GM21367 (cell line): ENCODE measurements at regions not wholly inside any gene's neighbourhood (a gene's known extent, or its start where the extent isn't known, plus 50 kb on each side); places are given as distances from the start of the nearest gene placed in this dataset.

ENCODE experiments used
- ATAC-seq: cut with Tn5 transposase; IDR thresholded peaks from one replicate; pipeline ENCODE4 v1.9.1; 2021; ENCODE audit not compliant: unreplicated experiment

GRCh38 chr10:29021591-29021990, 267.3 kb upstream of the LYZL1 start:
- no peak for ATAC-seq

DNA sequence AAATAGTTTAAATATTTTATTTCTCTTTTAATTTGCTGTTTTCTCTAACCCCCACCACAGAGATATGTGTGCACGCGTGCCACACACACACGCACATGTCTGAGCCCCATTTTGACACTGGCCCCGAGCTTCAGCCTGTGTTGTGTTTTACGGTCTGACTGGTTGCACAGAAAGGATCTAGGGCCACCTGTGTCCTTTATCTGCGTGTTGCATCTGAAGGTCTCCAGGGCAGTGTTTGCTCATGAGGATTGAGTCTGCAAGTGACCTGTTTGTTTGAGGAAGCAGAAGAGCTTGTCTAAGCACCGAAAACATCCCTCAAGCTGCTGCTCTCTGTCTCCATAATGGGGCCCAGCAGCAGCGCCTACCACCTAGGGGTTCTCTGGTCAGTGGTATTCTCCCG, 266.4 kb upstream of the LYZL1 start:
- ATAC-seq: no peak

- ATAC-seq: no peak
Measured at GRCh38 chr10:29023678-29024077, 265.2 kb upstream of the LYZL1 start.

- no peak for ATAC-seq
Measured at GRCh38 chr10:29026065-29026797, 262.6 kb upstream of the LYZL1 start.

GRCh38 chr10:29026802-29027580, 261.9 kb upstream of the LYZL1 start:
- no peak for ATAC-seq

GRCh38 chr10:29028486-29028885, 260.4 kb upstream of the LYZL1 start:
- ATAC-seq: no peak

GRCh38 chr10:29030900-29031299, 258.0 kb upstream of the LYZL1 start:
- no peak for ATAC-seq

DNA sequence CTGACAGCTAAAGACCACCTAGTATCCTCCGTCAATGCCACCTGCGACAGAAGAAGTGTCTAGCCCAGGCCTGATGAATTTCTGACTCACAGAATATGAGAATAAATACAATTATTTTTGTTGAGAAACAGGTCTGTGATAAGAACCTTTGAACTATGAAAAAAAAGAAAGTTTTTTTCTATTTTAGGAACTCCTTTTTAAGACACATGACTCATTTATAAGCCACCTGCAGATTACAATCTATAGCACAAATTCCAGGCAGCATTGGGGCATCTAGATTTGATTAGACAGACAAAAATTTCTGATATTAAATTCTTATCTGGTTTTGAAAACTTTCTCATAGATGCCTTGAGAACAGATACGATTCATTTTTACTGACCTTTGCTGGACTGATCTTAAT, 256.7 kb upstream of the LYZL1 start:
- ATAC-seq: no peak

DNA sequence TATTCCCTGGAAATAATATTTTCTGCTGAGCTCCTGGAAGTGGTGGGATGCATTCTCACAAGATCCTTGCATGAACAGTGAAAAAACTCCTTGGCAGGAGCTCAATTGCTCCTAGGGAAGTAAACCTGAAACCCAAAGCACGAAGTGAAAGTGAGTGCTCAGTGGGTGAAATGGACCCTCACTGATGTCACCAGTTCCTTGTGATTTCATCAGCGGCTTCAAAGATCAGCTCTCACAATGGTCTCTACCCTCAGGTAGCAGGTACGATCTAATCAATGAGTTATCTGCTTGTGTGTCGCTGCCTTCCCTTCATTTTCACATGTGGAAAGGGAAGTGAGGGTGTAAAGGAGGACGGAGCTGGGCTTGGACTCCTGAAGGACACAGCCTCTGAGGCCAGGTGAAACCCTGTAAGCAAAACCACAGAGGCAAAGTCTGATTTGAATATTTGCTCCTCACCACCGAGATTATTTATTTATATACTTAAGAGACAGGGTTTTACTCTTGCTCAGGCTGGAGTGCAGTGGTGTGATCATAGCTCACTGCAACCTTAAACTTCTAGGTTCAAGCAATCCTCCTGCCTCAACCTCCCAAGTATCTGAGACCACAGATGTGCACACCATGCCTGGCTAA, 255.4 kb upstream of the LYZL1 start:
- no peak for ATAC-seq

DNA sequence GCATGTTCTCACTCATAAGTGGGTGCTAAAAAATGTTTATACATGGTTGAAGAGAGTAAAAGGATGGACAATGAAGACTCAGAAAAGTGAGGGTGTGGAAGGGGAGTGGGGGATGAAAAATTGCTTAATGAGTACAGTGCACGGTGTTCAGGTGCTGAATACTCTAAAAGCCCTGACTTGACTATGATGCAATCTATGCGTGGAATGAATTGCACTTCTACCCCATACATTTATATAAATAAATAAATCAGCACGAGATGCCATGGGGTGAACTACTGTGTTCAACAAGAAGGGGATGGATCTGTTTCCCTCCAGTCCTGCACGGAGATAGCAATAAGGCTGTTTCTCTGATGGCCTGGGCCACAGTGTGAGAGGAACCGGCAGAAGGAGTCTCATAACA, 254.3 kb upstream of the LYZL1 start:
- no peak for ATAC-seq

- ATAC-seq: no peak
Measured at GRCh38 chr10:29035721-29036120, 253.1 kb upstream of the LYZL1 start.

GRCh38 chr10:29037348-29038113, 251.3 kb upstream of the LYZL1 start:
- no peak for ATAC-seq

DNA sequence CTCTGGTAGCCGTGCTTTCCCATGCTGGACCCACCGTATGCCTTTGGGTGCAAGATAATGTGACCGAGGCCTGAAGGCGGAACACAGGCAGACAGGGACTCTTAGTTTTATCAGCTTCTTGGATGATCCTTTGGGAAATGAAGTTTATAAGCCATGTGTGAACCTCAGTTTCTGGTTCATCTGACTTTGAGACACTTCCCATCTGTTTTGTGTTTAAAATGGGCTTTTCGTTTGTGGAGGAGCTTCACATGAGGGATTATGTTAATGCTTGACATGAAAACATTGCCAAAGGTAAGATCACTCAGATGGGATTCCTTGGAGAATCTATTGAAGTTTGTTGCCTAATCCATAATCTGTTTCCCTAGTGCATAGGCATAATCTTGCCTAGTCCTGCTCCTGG, 249.8 kb upstream of the LYZL1 start:
- ATAC-seq: no peak

DNA sequence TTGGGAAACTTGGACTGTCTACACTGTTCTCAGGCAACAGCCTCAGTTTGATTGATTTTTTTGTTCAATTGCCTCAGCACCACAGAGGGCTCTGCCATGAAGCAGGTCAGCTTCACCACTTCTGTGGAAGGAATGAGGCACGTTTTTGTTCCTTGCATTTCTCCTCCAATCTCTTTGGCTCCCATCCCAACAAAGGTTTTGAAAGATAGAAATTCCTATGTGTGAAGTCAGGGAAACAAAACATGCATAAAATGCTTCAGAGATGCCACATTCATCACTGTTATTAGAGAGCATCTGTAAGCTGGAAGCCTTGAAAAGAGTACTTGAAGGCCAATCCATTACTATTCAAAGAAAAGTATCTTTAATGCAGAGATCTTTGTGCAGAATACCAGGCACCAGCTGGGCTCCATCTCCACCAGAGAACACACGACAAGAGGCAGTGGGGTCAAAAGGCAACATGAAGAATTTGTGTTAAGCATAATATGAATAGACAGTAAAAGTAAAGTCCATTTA, 249.1 kb upstream of the LYZL1 start:
- no peak for ATAC-seq

- no peak for ATAC-seq
Measured at GRCh38 chr10:29041616-29042015, 247.3 kb upstream of the LYZL1 start.

- ATAC-seq: no peak
Measured at GRCh38 chr10:29048506-29048905, 240.4 kb upstream of the LYZL1 start.

DNA sequence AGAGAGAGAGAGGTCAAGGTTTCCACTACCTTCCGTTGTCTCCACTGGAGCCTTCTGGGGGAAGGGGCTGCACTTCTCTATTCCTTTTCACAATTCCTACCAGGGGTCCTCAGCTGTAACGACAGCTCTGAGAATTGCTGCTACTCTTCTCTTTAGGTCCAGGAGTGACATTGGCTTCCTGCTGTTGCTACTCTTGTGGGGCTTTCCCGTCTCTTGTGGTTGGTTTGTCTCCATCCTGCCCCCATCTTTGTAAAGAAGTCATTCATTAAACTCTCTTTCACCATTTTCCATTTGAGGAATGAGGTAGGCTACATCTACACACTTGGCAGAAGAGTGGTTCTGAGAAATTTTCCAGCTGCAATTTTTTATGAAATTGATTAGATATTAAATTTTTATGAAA, 238.8 kb upstream of the LYZL1 start:
- ATAC-seq: no peak

DNA sequence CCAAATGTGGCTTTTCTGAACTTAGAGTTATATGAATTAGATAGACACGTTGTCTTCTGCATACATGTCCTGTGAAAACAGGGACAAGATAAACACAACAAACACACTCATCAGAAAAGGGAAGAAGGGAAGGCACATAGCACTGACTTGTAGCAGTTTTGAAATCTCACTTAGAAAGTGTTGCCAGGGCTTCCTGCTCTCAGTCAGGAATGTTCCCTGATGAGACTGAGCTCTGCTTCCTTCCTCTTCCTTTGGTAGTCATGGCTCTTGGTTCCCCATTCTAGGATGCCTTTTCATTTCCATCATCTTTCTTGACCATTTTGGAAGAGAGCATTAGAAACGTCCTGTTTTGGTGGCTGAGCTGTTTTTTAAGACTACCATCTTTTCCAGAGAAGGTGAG, 233.8 kb upstream of the LYZL1 start:
- no peak for ATAC-seq

DNA sequence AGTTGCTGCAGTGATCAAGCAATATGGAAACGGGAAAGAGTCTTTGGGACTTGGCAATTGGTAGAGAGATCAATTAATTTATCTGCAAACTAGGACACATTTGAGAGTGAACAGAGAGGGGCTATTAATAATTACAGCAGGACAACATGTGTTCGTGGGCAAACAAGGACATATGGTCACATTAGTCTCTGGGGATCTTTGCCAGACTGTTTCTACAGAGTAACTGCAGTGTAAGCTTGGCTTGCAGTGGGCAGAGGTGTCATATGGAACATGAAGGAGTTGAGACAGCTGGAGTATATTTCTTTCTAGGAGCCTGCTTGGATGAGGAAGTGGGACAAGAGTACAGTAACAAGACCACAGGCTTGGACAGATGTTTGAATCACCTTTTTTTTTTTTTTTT, 232.1 kb upstream of the LYZL1 start:
- no peak for ATAC-seq

- no peak for ATAC-seq
Measured at GRCh38 chr10:29057822-29058331, 231.0 kb upstream of the LYZL1 start.
